ENCODE measurements at regions not wholly inside any gene's neighbourhood (a gene's known extent, or its start where the extent isn't known, plus 50 kb on each side); places are given as distances from the start of the nearest gene placed in this dataset.

DNA sequence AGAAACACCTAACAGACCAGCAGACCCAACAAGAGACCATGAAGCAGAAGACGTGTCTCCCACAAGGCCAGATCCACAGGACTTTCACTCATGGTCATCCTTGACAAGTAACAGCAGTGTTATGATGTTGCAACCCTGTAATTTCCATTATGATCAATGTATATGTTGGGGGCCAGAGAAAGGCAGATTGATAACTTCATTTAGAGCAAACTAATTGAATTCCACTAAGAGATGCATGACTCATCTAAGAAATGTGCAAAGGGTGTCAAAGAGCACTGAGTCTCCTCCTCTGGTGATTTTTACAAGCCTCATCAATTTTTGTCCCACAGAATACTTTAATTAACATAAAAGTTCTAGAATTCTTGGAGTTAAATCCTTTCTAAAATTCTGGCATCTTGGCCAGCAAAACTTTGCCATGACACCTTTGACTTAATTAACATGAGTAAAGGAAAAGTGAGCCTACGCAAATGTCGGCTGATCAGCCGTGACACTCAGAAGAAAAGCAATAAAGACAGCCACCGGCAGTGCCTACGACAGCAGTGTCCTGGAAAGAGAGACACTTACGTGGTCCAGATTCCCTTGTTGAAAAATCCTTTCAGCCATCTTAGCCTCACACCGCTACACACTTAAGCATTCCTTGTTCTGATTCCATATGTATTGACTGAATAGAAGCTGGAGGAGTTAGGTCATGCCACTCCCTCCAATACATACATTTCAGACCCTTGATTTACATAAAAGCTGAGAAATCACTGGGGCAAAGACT lies 370.2 kb upstream of the CCDC196 start:
- DNase-seq (ENCODE audit: low read depth), result no peak

- DNase-seq (ENCODE audit: low read depth), result no peak
Observed at GRCh38 chr14:66116732-66117131, 369.4 kb upstream of the CCDC196 start.

GRCh38 chr14:66117600-66117999 lies 368.6 kb upstream of the CCDC196 start:
- peak; percentile 23 for DNase-seq (ENCODE audit: low read depth)

DNA sequence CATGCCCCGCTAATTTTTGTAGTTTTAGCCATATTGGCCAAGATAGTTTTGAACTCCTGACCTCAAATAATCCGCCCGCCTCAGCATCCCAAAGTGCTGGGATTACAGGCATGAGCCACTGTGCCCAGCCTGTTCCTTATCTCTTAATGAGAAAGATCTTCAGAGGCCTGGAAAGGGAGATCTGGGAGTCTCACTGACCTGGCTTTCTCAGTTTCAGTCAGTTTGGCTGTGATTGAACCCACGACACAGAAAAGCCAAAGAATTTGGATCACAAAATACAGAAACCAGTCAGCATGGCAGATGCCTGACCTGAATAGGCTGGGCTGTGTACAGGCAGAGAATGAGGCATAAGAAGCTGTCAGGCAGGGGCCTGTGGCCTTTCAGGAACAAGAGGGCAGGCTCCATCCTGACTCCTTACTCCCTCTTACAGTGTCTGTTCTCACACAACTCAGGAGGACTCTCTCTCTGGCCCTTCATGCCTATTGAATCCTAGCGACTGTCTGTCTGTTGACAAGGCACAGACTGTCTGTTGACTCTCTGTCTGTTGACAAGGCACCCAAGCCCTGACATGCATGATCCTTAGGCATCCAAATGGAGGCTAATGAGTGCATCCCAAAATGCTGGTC lies 366.5 kb upstream of the CCDC196 start:
- no peak for DNase-seq (ENCODE audit: low read depth)

DNA sequence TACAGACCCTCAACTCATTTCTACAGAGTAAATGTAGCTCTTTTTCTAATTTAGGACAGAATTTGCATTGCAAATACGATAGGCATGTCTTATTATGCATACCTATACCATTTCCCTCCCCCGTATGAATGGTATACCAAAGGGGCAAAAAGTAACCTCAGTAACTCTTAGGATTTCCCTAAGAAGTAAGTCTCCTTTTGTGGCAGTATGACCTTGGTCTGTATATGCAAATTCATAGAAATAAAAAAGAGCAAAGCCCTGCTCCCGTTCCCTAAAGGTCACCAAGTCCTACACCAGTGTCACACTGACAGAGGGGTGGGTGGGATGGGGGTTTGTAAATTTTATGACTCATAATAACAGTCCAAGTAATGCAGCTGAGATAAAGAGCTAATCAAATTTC lies 365.8 kb upstream of the CCDC196 start:
- no peak for DNase-seq (ENCODE audit: low read depth)

DNA sequence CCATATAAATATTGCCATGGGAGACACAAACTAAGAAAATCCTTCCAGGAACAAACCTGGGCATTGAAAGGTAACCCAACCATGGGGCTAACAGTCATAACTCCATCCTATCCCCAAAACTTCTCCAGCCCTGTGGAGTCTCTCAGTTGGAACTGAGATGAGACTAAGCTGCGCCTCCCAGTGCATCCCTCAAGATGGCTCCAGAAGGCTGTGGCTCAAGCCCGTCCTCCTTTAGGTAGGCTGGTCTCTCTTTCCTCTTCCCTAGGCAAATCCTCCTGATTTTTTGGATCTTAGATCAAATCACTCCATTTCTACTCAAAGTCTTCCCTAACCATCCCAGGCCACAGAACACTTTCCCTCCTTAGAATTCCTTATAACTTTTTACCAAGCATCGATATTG lies 364.3 kb upstream of the CCDC196 start:
- no peak for DNase-seq (ENCODE audit: low read depth)

DNA sequence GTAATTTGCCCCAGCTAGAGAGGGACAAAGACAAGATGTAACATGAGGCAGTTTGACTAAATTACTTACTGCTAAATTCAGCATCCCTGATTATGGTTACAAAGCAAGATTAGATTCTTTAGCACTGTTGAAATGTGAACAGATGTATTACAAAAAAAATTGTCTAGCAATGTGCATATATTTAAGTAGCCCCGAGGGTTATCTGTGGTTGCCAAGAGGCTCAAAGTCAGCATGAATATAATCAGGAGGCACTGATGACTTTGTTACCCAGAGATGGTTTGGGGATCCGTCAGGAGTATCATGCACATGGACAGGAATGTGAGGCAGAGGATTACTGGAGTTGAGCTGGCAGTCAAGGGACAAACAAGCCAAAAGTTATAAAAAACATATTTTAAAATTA lies 356.9 kb upstream of the CCDC196 start:
- no peak for DNase-seq (ENCODE audit: low read depth)

- DNase-seq (ENCODE audit: low read depth), result no peak
Observed at GRCh38 chr14:66131111-66131510, 355.1 kb upstream of the CCDC196 start.

- no peak for DNase-seq (ENCODE audit: low read depth)
Observed at GRCh38 chr14:66133666-66134065, 352.5 kb upstream of the CCDC196 start.

GRCh38 chr14:66135831-66136230 lies 350.3 kb upstream of the CCDC196 start:
- no peak for DNase-seq (ENCODE audit: low read depth)

GRCh38 chr14:66137081-66137480 lies 349.1 kb upstream of the CCDC196 start:
- no peak for DNase-seq (ENCODE audit: low read depth)

- DNase-seq (ENCODE audit: low read depth), result no peak
Observed at GRCh38 chr14:66139432-66139831, 346.7 kb upstream of the CCDC196 start.

DNA sequence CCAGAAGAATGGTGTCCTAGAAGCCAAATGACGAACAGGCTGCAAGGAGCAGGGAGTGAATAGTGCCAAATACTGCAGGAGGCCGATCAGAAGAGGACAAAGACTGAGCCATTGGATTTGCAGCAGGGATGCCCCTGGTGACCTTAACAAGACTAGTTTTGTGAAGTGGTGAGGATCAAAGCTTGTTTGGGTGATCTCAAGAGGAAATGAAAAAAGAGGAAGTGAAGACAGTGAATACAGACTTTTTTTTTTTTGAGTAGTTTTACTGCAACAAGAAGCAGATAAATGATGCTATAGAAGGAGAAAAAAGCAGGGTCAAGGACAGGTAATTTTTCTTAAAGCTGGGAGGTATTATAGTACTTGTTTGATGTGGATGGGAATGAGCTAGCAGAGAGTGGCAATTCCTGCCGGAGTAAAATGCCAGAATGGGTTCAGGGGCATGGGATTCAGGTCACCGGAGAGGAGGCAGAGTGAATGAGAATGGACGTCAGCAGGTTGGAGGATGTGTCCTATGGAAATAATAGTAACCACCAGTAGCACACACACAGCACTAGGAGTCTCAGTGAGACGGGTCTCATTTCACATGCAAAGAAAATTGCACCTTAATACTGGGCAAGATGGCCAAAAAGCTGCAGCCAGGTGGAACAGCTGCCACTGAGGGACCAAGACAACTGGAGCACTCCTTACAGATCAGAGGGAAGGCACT lies 345.8 kb upstream of the CCDC196 start:
- DNase-seq (ENCODE audit: low read depth), result no peak

- no peak for DNase-seq (ENCODE audit: low read depth)
Observed at GRCh38 chr14:66140963-66141362, 345.2 kb upstream of the CCDC196 start.

DNA sequence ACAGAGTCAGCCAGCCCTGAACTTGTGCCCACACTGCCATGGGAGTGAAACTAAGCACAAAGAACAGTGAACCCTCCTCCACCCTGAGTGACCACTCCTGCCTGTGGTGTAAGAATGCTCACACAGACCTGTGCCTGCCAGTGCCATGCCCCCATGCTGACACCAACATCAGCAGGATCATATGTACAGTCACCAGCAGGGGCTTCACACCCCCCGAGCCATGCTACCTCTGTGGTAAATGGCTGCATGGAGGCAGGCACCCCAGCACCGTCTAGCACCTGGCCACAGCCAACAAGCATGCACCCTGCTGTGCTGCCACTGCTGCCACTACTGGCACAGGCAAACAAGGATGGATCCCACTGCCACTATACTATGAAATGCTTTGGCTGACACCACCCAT lies 344.4 kb upstream of the CCDC196 start:
- no peak for DNase-seq (ENCODE audit: low read depth)

GRCh38 chr14:66143387-66144112 lies 342.6 kb upstream of the CCDC196 start:
- DNase-seq (ENCODE audit: low read depth), result no peak

GRCh38 chr14:66152302-66152701 lies 333.9 kb upstream of the CCDC196 start:
- DNase-seq (ENCODE audit: low read depth), result no peak

GRCh38 chr14:66152747-66153146 lies 333.4 kb upstream of the CCDC196 start:
- no peak for DNase-seq (ENCODE audit: low read depth)

GRCh38 chr14:66163023-66163422 lies 323.1 kb upstream of the CCDC196 start:
- DNase-seq (ENCODE audit: low read depth), result no peak

- DNase-seq (ENCODE audit: low read depth), result no peak
Observed at GRCh38 chr14:66165337-66165736, 320.8 kb upstream of the CCDC196 start.

DNA sequence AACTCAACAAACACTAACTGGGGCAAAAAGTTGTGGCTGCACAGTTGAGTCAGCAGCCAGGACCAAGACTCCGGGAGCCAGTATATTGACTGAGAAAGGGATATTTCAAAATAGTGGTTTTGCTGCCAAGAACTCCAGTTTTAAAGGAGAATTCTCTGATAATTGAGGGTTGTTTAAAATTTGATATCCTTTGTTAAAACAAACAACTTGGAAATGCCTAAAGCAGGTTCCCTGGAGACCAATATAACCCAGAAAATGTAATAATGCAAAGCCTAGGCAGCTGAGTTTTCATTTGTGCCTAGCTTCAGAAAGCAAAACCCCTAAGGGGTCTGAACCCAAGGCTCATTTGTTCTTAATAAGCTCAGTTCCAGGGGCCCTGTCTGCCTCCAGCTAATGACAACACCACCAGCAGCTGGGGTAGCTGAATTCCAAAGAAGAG lies 311.7 kb upstream of the CCDC196 start:
- DNase-seq (ENCODE audit: low read depth), result peak; percentile 1

GRCh38 chr14:66177935-66178334 lies 308.2 kb upstream of the CCDC196 start:
- no peak for DNase-seq (ENCODE audit: low read depth)

DNA sequence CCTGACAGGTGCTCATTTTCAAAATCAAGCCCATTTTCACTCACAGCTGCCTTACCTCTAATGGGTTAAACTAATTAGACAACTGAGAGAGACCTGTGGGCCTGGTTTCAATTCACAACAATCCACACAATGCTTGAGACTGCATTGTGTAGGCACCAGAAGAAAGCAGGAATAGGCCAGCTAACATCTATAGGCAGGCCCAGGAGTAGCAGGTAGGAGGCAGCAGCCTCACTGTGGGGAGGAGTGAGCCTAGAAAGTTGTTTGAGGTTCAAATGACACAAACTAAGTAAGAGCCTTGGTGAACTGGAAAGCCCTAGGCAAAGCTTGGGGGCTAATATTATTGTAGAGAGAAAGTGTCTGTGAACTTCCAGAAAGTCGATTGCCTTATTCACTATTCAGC lies 289.5 kb upstream of the CCDC196 start:
- DNase-seq (ENCODE audit: low read depth), result no peak
